Endothelial cell of umbilical vein (primary cell): ENCODE measurements at regions not wholly inside any gene's neighbourhood (a gene's known extent, or its start where the extent isn't known, plus 50 kb on each side); places are given as distances from the start of the nearest gene placed in this dataset.

Source experiments
- BruUV-seq: library from RNA; stranded (reverse); fragments of 400-500 nt; replicated peaks from 2 replicates; lab custom pipeline; 2021; lab: Mats Ljungman, UMichigan
- CTCF ChIA-PET: fragments of 300-600, 350-600 bp; sonication (Branson Sonifier 250); formaldehyde crosslinking; loops from one replicate; lab custom pipeline; 2021; ENCODE audit warnings: antibody characterized with exemption, inconsistent platforms; lab: Charles Lee
- POLR2A ChIA-PET: fragments of 300-600, 350-600 bp; sonication (Branson Sonifier 250); formaldehyde crosslinking; loops from one replicate; lab custom pipeline; 2021; ENCODE audit warnings: antibody characterized with exemption, inconsistent platforms; lab: Charles Lee
- DNase-seq: peaks from one replicate; pipeline ENCODE4 v3.0.0-alpha.2; 2011; ENCODE audit warnings: low read depth, low spot score
- FAIRE-seq: peaks from 2 replicates; lab custom pipeline; 2011; peaks lifted over from hg19 to GRCh38; lab: Jason Lieb, UNC
- H2AFZ ChIP-seq: 2 replicates; pipeline ENCODE4 v1.6.0; 2012; ENCODE audit warnings: low read depth, low read length, control low read depth, inconsistent platforms
- H3K27ac ChIP-seq: 2 replicates; pipeline ENCODE4 v1.5.1; 2011; ENCODE audit warnings: low read depth, mild to moderate bottlenecking, control low read depth, low read length, moderate library complexity; ENCODE audit not compliant: insufficient read depth
- H3K27me3 ChIP-seq, 2 experiments: 2 replicates each; pipeline versions ENCODE4 v1.6.0 to v1.6.1; 2011; ENCODE audit warnings: low read length in 2 of 2, mixed read lengths in 1 of 2; ENCODE audit not compliant: control insufficient read depth in 2 of 2, insufficient read depth in 2 of 2
- H3K36me3 ChIP-seq, 2 experiments: 2 replicates in 1 of 2; 3 replicates in 1 of 2; pipeline ENCODE4 v1.5.1; 2011; ENCODE audit warnings: low read length in 2 of 2, mild to moderate bottlenecking in 1 of 2, moderate library complexity in 1 of 2; ENCODE audit not compliant: control insufficient read depth in 2 of 2, insufficient read depth in 2 of 2; ENCODE audit errors: extremely low read depth in 1 of 2
- H3K4me1 ChIP-seq: 3 replicates; pipeline ENCODE4 v1.5.1; 2011; ENCODE audit warnings: mild to moderate bottlenecking, low read length; ENCODE audit not compliant: control insufficient read depth, insufficient read depth; ENCODE audit errors: extremely low read depth
- H3K4me2 ChIP-seq: 2 replicates; pipeline ENCODE4 v1.6.1; 2011; ENCODE audit warnings: low read length, control low read depth, mixed read lengths; ENCODE audit not compliant: insufficient read depth
- H3K4me3 ChIP-seq, 3 experiments: fragments of 200-600 bp in 1 of 3; sonication (generic), shearing (Covaris generic) in 1 of 3; replicated peaks in 1 of 3; 2 replicates each; pipeline ENCODE4 v1.5.1; 2011 to 2016; ENCODE audit warnings: control low read depth in 3 of 3, low read length in 3 of 3, mild to moderate bottlenecking in 2 of 3, inconsistent platforms in 1 of 3, low read depth in 1 of 3, moderate library complexity in 1 of 3; ENCODE audit not compliant: insufficient read depth in 1 of 3
- H3K79me2 ChIP-seq: 2 replicates; pipeline ENCODE4 v1.6.0; 2012; ENCODE audit warnings: low read length, inconsistent platforms; ENCODE audit not compliant: control insufficient read depth, insufficient read depth
- H3K9ac ChIP-seq: replicated peaks from 2 replicates; pipeline ENCODE3; 2011; ENCODE audit warnings: low read length, control low read depth; ENCODE audit not compliant: insufficient read depth; ENCODE audit errors: extremely low read depth
- H3K9me1 ChIP-seq: replicated peaks from 3 replicates; pipeline ENCODE4 v1.6.0; 2011; ENCODE audit warnings: mild to moderate bottlenecking, low read length; ENCODE audit not compliant: control insufficient read depth, insufficient read depth; ENCODE audit errors: extremely low read depth
- H3K9me3 ChIP-seq: replicated peaks from 2 replicates; pipeline ENCODE4 v1.5.1; 2012; ENCODE audit warnings: low read length, inconsistent platforms; ENCODE audit not compliant: control insufficient read depth, insufficient read depth
- H4K20me1 ChIP-seq: replicated peaks from 2 replicates; pipeline ENCODE3; 2011; ENCODE audit warnings: mild to moderate bottlenecking, low read length; ENCODE audit not compliant: control insufficient read depth, insufficient read depth; ENCODE audit errors: extremely low read depth
- CTCF ChIP-seq, 2 donors: IDR thresholded peaks; 1 replicate in 1 of 2; 2 replicates in 1 of 2; pipeline ENCODE4 v1.5.1; 2011; ENCODE audit warnings: low read length in 2 of 2, mild to moderate bottlenecking in 2 of 2, moderate library complexity in 2 of 2, control low read depth in 1 of 2, inconsistent platforms in 1 of 2, low read depth in 1 of 2; ENCODE audit not compliant: insufficient read depth in 1 of 2; ENCODE audit errors: extremely low read depth in 1 of 2
- EZH2 ChIP-seq: IDR thresholded peaks from 2 replicates; pipeline ENCODE4 v1.6.1; 2012; ENCODE audit warnings: borderline replicate concordance, low read depth, mild to moderate bottlenecking, moderate library complexity, low read length, inconsistent platforms; ENCODE audit not compliant: severe bottlenecking
- FOS ChIP-seq: IDR thresholded peaks from 2 replicates; pipeline ENCODE4 v1.6.1; 2011; ENCODE audit warnings: mild to moderate bottlenecking, low read length, moderate library complexity, borderline replicate concordance; ENCODE audit not compliant: insufficient read depth
- MAX ChIP-seq: IDR thresholded peaks from 2 replicates; pipeline ENCODE4 v1.6.1; 2011; ENCODE audit not compliant: insufficient read depth, insufficient read length
- MYC ChIP-seq: IDR thresholded peaks from one replicate; pipeline ENCODE4 v1.6.1; 2011; ENCODE audit warnings: mild to moderate bottlenecking, low read depth, low read length
- POLR2AphosphoS5 ChIP-seq: IDR thresholded peaks from 2 replicates; pipeline ENCODE4 v1.6.1; 2012; ENCODE audit warnings: low read depth, mild to moderate bottlenecking, control low read depth, low read length, moderate library complexity; ENCODE audit not compliant: insufficient read depth
- dilution Hi-C: fragments of 300-500 bp; cut with MboI; formaldehyde crosslinking; loops from one replicate; pipeline ENCODE4 v1.15.0; 2019; ENCODE audit warnings: low sequenced_read_pairs; ENCODE audit not compliant: extremely low pct_ligation_motif_present
- intact Hi-C: fragments of 100-400 bp; cut with micrococcal nuclease; formaldehyde crosslinking; loops from one replicate; pipeline ENCODE4 v1.10.0; 2022

GRCh38 chr16:66296591-66296990 is 69.9 kb upstream of the CDH5 start:
- ChIA-PET POLR2A (no interaction called here), CTCF (no interaction called here)
- DNase-seq (no peak), FAIRE-seq (no peak)
- Histone ChIP-seq H3K9me1 (no peaks in the 10 kb centered on the region), H3K9ac (no peak overlapping the region), H3K36me3 (no peaks in the 10 kb centered on the region), H3K27me3 (peaks cover 0 to 8% of the 10 kb centered on the region in 2 experiments), H3K4me2 (no peak overlapping the region), H3K27ac (no peak overlapping the region), H3K9me3 (no peaks in the 10 kb centered on the region), H3K79me2 (no peaks in the 10 kb centered on the region), H3K4me1 (no peaks in the 10 kb centered on the region), H3K4me3 (no peak overlapping the region), H2AFZ (no peak overlapping the region), H4K20me1 (no peaks in the 10 kb centered on the region)
- intact Hi-C loops (no loop called here), dilution Hi-C loops (no loop called here)
- no TSS peak for BruUV-seq
- no peak for TF ChIP-seq MYC
- TF ChIP-seq POLR2AphosphoS5 = no peak
- TF ChIP-seq FOS = no peak
- no peak for TF ChIP-seq CTCF (IDR thresholded peaks at IDR 0.05; ENCODE audit: extremely low read depth in 1 of 2, insufficient read depth in 1 of 2, low read depth in 1 of 2, low read length in 2 of 2)
- TF ChIP-seq MAX = no peak
- TF ChIP-seq EZH2 = no peak
